Ascending aorta (tissue), 2 donors: ENCODE measurements at regions not wholly inside any gene's neighbourhood (a gene's known extent, or its start where the extent isn't known, plus 50 kb on each side); places are given as distances from the start of the nearest gene placed in this dataset.

Experiments used
- DNase-seq, 2 donors: peaks; one replicate each; pipeline ENCODE4 v3.0.0-alpha.2; 2019; ENCODE audit warnings: low spot score in 2 of 2
- H3K27ac ChIP-seq, 2 donors: fragments of 200-600 bp; sonication (generic); one replicate each; pipeline ENCODE4 v1.5.1; 2016 to 2017; ENCODE audit warnings: mild to moderate bottlenecking in 1 of 2
- H3K27me3 ChIP-seq: fragments of 200-600 bp; sonication (generic); one replicate; pipeline ENCODE4 v1.5.1; 2017
- H3K36me3 ChIP-seq, 2 donors: fragments of 200-600 bp; sonication (generic); one replicate each; pipeline ENCODE4 v1.5.1; 2016
- H3K4me1 ChIP-seq, 2 donors: fragments of 200-600 bp; sonication (generic); one replicate each; pipeline ENCODE4 v1.5.1; 2016 to 2017; ENCODE audit warnings: mild to moderate bottlenecking in 1 of 2
- H3K4me3 ChIP-seq, 2 donors: fragments of 200-600 bp; sonication (generic); one replicate each; pipeline ENCODE4 v1.5.1; 2016 to 2017; ENCODE audit warnings: mild to moderate bottlenecking in 1 of 2
- H3K9me3 ChIP-seq, 2 donors: fragments of 200-600 bp; sonication (generic); one replicate each; pipeline ENCODE4 v1.5.1; 2016
- CTCF ChIP-seq, 3 experiments: fragments of 200-600 bp in 2 of 3; fragments of 450-650 bp in 1 of 3; sonication (generic) in 2 of 3; IDR thresholded peaks; one replicate each; pipeline ENCODE4 v1.5.1; 2016 to 2019; ENCODE audit warnings: antibody characterized with exemption in 3 of 3, mild to moderate bottlenecking in 1 of 3, moderate library complexity in 1 of 3
- intact Hi-C: fragments of 100-400 bp; cut with DNase I; formaldehyde crosslinking; loops from one replicate; pipeline ENCODE4 v1.15.1; 2023

- no peak overlapping the region for H3K27ac ChIP-seq
- no peaks in the 10 kb centered on the region for H3K9me3 ChIP-seq
- H3K36me3 ChIP-seq, result no peaks in the 10 kb centered on the region
- peaks cover 14 to 16% of the 10 kb centered on the region in 2 donors for H3K4me1 ChIP-seq
- no peaks in the 10 kb centered on the region for H3K27me3 ChIP-seq
- DNase-seq, result no peak
- no peak overlapping the region for H3K4me3 ChIP-seq
- intact Hi-C loops, result no loop called here
- no peak for TF ChIP-seq CTCF (IDR thresholded peaks at IDR 0.05)
Observed at GRCh38 chr6:41448256-41448655, 97.9 kb upstream of the FOXP4 start.

- H3K4me3 ChIP-seq, result no peak overlapping the region
- no peaks in the 10 kb centered on the region for H3K36me3 ChIP-seq
- H3K27me3 ChIP-seq, result no peaks in the 10 kb centered on the region
- no peaks in the 10 kb centered on the region for H3K9me3 ChIP-seq
- no peak for TF ChIP-seq CTCF (IDR thresholded peaks at IDR 0.05)
- H3K27ac ChIP-seq, result no peak overlapping the region
- intact Hi-C loops, result loop anchor here (2.0 kb wide), 1 partner anchor 23 kb away; no protein-coding TSS in a partner anchor
- peaks cover 14 to 16% of the 10 kb centered on the region in 2 donors for H3K4me1 ChIP-seq
- no peak for DNase-seq
Observed at GRCh38 chr6:41449399-41450245, 96.6 kb upstream of the FOXP4 start.

- Histone ChIP-seq H3K9me3 (no peaks in the 10 kb centered on the region), H3K4me1 (peaks cover 14 to 16% of the 10 kb centered on the region in 2 donors), H3K36me3 (no peaks in the 10 kb centered on the region), H3K4me3 (no peak overlapping the region), H3K27ac (peak overlapping the region; percentile 45 to 70), H3K27me3 (no peaks in the 10 kb centered on the region)
- intact Hi-C loops, result loop anchor here (2.0 kb wide), 1 partner anchor 24 kb away; no protein-coding TSS in a partner anchor
- TF ChIP-seq CTCF (IDR thresholded peaks at IDR 0.05), result no peak
- no peak for DNase-seq
Observed at GRCh38 chr6:41450581-41450980, 95.6 kb upstream of the FOXP4 start.

- TF ChIP-seq CTCF (IDR thresholded peaks at IDR 0.05), result no peak
- H3K36me3 ChIP-seq, result no peaks in the 10 kb centered on the region
- H3K27me3 ChIP-seq, result no peaks in the 10 kb centered on the region
- intact Hi-C loops, result loop anchor here (2.0 kb wide), 1 partner anchor 24 kb away; no protein-coding TSS in a partner anchor
- H3K4me3 ChIP-seq, result peak overlapping the region in 1 of 2 donors; percentile 16
- no peaks in the 10 kb centered on the region for H3K9me3 ChIP-seq
- peak overlapping the region; percentile 45 to 70 for H3K27ac ChIP-seq
- no peak for DNase-seq
- H3K4me1 ChIP-seq, result peaks cover 14 to 16% of the 10 kb centered on the region in 2 donors
Observed at GRCh38 chr6:41451039-41451438, 95.1 kb upstream of the FOXP4 start.

GRCh38 chr6:41451515-41452163 lies 94.5 kb upstream of the FOXP4 start:
- no peaks in the 10 kb centered on the region for H3K9me3 ChIP-seq
- peak overlapping the region in 1 of 2 donors; percentile 16 for H3K4me3 ChIP-seq
- H3K27me3 ChIP-seq, result no peaks in the 10 kb centered on the region
- peaks cover 14 to 16% of the 10 kb centered on the region in 2 donors for H3K4me1 ChIP-seq
- no peak for TF ChIP-seq CTCF (IDR thresholded peaks at IDR 0.05)
- intact Hi-C loops, result loop anchor here (2.0 kb wide), 1 partner anchor 25 kb away; no protein-coding TSS in a partner anchor
- no peaks in the 10 kb centered on the region for H3K36me3 ChIP-seq
- peak; percentile 25 to 77 for DNase-seq
- peak overlapping the region; percentile 48 to 70 for H3K27ac ChIP-seq
